ENCODE measurements at regions not wholly inside any gene's neighbourhood (a gene's known extent, or its start where the extent isn't known, plus 50 kb on each side); places are given as distances from the start of the nearest gene placed in this dataset.
"Not testable (repeated sequence)": the region's sequence is repeated elsewhere in the genome, so short reads cannot be mapped to it uniquely, and the experiment has no call there.

GRCh38 chr1:229007167-229007566 is 263.7 kb upstream of the RAB4A start:
- H3K27ac ChIP-seq (ENCODE audit: low read length), result no peak overlapping the region
- no peaks in the 10 kb centered on the region for H3K79me2 ChIP-seq (replicated peaks; ENCODE audit: insufficient read depth, low read length)
- H3K27me3 ChIP-seq (ENCODE audit: insufficient read depth, low read depth, low read length), result no peaks in the 10 kb centered on the region
- H4K20me1 ChIP-seq (ENCODE audit: insufficient read depth), result no peaks in the 10 kb centered on the region
- H2AFZ ChIP-seq (ENCODE audit: low read depth, low read length), result no peak overlapping the region
- H3K9me3 ChIP-seq (ENCODE audit: low read length), result no peaks in the 10 kb centered on the region
- H3K9me2 ChIP-seq (ENCODE audit: insufficient read depth, low read length), result no peaks in the 10 kb centered on the region
- TF ChIP-seq CTCF (IDR thresholded peaks at IDR 0.05; ENCODE audit: poor library complexity, severe bottlenecking) (no peak), POLR2AphosphoS5 (IDR thresholded peaks at IDR 0.05) (no peak), RAD21 (conservative IDR thresholded peaks at IDR 0.05) (no peak)
- no peak overlapping the region for H3K4me2 ChIP-seq (ENCODE audit: low read length)
- no peaks in the 10 kb centered on the region for H3F3A ChIP-seq (ENCODE audit: insufficient read depth, low read length, poor library complexity, severe bottlenecking)
- H3K9ac ChIP-seq (ENCODE audit: low read length), result no peak overlapping the region
- no peaks in the 10 kb centered on the region for H3K36me3 ChIP-seq (ENCODE audit: insufficient read depth, low read length)
- no peak overlapping the region for H3K4me3 ChIP-seq (ENCODE audit: low read length)

- no peak for TF ChIP-seq EZH2 (IDR thresholded peaks at IDR 0.05; ENCODE audit: borderline replicate concordance, insufficient read depth, low read length, poor library complexity, severe bottlenecking)
- TF ChIP-seq POLR2AphosphoS5 (IDR thresholded peaks at IDR 0.05), result no peak
- no peak for TF ChIP-seq TAF1 (IDR thresholded peaks at IDR 0.05; ENCODE audit: low read depth)
- TF ChIP-seq EP300 (conservative IDR thresholded peaks at IDR 0.05; ENCODE audit: poor library complexity, severe bottlenecking), result no peak
- TF ChIP-seq REST (IDR thresholded peaks at IDR 0.05; ENCODE audit: borderline replicate concordance), result no peak
- TF ChIP-seq RAD21 (conservative IDR thresholded peaks at IDR 0.05), result no peak
- no peak for TF ChIP-seq MXI1 (conservative IDR thresholded peaks at IDR 0.05; ENCODE audit: poor library complexity, severe bottlenecking)
- TF ChIP-seq CTCF (IDR thresholded peaks at IDR 0.05; ENCODE audit: poor library complexity, severe bottlenecking), result no peak
- no peaks in the 10 kb centered on the region for H4K20me1 ChIP-seq (ENCODE audit: insufficient read depth)
- H3K36me3 ChIP-seq (ENCODE audit: insufficient read depth, low read length), result no peaks in the 10 kb centered on the region
- no peak overlapping the region for H3K4me2 ChIP-seq (ENCODE audit: low read length)
- no peaks in the 10 kb centered on the region for H3K9me3 ChIP-seq (ENCODE audit: low read length)
- no peaks in the 10 kb centered on the region for H3F3A ChIP-seq (ENCODE audit: insufficient read depth, low read length, poor library complexity, severe bottlenecking)
- H3K4me3 ChIP-seq (ENCODE audit: low read length), result no peak overlapping the region
- no peaks in the 10 kb centered on the region for H3K79me2 ChIP-seq (replicated peaks; ENCODE audit: insufficient read depth, low read length)
- H3K27ac ChIP-seq (ENCODE audit: low read length), result no peak overlapping the region
- H3K9ac ChIP-seq (ENCODE audit: low read length), result no peak overlapping the region
- no peaks in the 10 kb centered on the region for H3K9me2 ChIP-seq (ENCODE audit: insufficient read depth, low read length)
- no peaks in the 10 kb centered on the region for H3K27me3 ChIP-seq (ENCODE audit: insufficient read depth, low read depth, low read length)
- no peak overlapping the region for H2AFZ ChIP-seq (ENCODE audit: low read depth, low read length)
Observed at GRCh38 chr1:229007701-229008100, 263.2 kb upstream of the RAB4A start.

GRCh38 chr1:229008347-229008746 is 262.6 kb upstream of the RAB4A start:
- not testable (repeated sequence) for H3K36me3 ChIP-seq (ENCODE audit: insufficient read depth, low read length); H3F3A ChIP-seq (ENCODE audit: insufficient read depth, low read length, poor library complexity, severe bottlenecking); H3K79me2 ChIP-seq (replicated peaks; ENCODE audit: insufficient read depth, low read length); H3K9me2 ChIP-seq (ENCODE audit: insufficient read depth, low read length); H4K20me1 ChIP-seq (ENCODE audit: insufficient read depth); H3K9ac ChIP-seq (ENCODE audit: low read length); H3K4me2 ChIP-seq (ENCODE audit: low read length); H3K9me3 ChIP-seq (ENCODE audit: low read length); H3K27ac ChIP-seq (ENCODE audit: low read length); H3K4me3 ChIP-seq (ENCODE audit: low read length); H2AFZ ChIP-seq (ENCODE audit: low read depth, low read length); H3K27me3 ChIP-seq (ENCODE audit: insufficient read depth, low read depth, low read length)
